PFSK-1 (cell line): ENCODE measurements at regions not wholly inside any gene's neighbourhood (a gene's known extent, or its start where the extent isn't known, plus 50 kb on each side); places are given as distances from the start of the nearest gene placed in this dataset.

Experiments
- FOXP2 ChIP-seq: optimal IDR thresholded peaks from 2 replicates; pipeline ENCODE3; 2011; ENCODE audit warnings: borderline replicate concordance, control low read depth, inconsistent platforms; ENCODE audit not compliant: insufficient read depth; ENCODE audit errors: extremely low read length, extremely low read depth
- POLR2AphosphoS5 ChIP-seq: IDR thresholded peaks from 2 replicates; pipeline ENCODE4 v1.6.1; 2012; ENCODE audit warnings: low read depth, mild to moderate bottlenecking, control low read depth, low read length, moderate library complexity
- SIN3A ChIP-seq: IDR thresholded peaks from 2 replicates; pipeline ENCODE4 v1.6.1; 2012; ENCODE audit warnings: mild to moderate bottlenecking, low read length, moderate library complexity, borderline replicate concordance; ENCODE audit not compliant: insufficient read depth
- TAF1 ChIP-seq: IDR thresholded peaks from 2 replicates; pipeline ENCODE4 v1.6.1; 2012; ENCODE audit warnings: low read length, control low read depth, borderline replicate concordance; ENCODE audit not compliant: insufficient read depth
- TF ChIP-seq, protein P1 (sequence below), 2 experiments: IDR thresholded peaks; 2 replicates each; pipeline versions ENCODE4 v1.6.1 to v1.8.0; 2011 to 2012; ENCODE audit warnings: low read depth in 2 of 2, low read length in 2 of 2, control low read depth in 1 of 2, inconsistent platforms in 1 of 2, mild to moderate bottlenecking in 1 of 2, moderate library complexity in 1 of 2; ENCODE audit not compliant: insufficient read depth in 1 of 2

DNA sequence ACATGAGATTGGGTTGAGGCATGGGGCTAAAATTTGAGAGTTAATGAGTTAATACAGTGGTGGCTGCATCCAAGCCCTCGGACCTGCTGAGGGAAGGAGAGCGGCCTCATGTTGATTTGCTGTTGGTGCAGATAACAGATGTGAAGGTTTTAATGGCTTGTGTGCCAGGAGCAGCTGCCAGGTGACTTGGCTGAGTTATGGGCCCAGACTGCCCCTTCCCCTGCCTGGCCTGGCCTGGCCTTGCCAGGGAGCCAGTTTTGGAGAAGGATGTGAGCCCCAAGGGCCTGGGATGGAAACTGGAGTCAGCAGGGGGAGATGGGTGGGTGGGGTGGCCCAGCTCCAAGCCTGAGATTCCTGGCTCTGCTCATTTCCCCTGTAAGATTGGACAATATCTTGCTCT lies 230.1 kb downstream of the CBLN1 start:
- TF ChIP-seq TAF1 (no peak), POLR2AphosphoS5 (no peak), FOXP2 (no peak), SIN3A (no peak)
- TF ChIP-seq, protein P1, sequence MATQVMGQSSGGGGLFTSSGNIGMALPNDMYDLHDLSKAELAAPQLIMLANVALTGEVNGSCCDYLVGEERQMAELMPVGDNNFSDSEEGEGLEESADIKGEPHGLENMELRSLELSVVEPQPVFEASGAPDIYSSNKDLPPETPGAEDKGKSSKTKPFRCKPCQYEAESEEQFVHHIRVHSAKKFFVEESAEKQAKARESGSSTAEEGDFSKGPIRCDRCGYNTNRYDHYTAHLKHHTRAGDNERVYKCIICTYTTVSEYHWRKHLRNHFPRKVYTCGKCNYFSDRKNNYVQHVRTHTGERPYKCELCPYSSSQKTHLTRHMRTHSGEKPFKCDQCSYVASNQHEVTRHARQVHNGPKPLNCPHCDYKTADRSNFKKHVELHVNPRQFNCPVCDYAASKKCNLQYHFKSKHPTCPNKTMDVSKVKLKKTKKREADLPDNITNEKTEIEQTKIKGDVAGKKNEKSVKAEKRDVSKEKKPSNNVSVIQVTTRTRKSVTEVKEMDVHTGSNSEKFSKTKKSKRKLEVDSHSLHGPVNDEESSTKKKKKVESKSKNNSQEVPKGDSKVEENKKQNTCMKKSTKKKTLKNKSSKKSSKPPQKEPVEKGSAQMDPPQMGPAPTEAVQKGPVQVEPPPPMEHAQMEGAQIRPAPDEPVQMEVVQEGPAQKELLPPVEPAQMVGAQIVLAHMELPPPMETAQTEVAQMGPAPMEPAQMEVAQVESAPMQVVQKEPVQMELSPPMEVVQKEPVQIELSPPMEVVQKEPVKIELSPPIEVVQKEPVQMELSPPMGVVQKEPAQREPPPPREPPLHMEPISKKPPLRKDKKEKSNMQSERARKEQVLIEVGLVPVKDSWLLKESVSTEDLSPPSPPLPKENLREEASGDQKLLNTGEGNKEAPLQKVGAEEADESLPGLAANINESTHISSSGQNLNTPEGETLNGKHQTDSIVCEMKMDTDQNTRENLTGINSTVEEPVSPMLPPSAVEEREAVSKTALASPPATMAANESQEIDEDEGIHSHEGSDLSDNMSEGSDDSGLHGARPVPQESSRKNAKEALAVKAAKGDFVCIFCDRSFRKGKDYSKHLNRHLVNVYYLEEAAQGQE (IDR thresholded peaks at IDR 0.05; ENCODE audit: insufficient read depth in 1 of 2, low read depth in 2 of 2, low read length in 2 of 2), result no peak

DNA sequence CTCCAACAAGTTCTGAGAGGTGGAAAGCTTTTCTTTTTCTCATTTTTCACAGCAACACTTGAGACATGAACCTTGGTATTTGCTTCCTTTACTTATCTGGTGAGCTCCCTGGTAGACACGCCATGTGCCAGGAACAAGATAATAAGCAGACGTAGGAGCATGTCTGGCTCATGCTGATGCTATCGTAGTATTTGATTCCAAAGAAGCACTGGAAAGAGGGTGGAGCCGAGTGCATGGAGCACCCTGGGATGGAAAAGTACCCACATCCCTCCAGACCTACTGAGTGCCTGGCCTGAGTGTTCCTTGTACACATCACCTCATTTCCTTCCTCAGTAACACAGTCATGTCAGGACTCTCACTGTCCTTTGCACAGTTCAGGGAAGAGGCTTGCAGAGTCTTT lies 231.0 kb downstream of the CBLN1 start:
- TF ChIP-seq TAF1, result no peak
- TF ChIP-seq FOXP2, result no peak
- no peak for TF ChIP-seq SIN3A
- TF ChIP-seq, protein P1 (IDR thresholded peaks at IDR 0.05; ENCODE audit: insufficient read depth in 1 of 2, low read depth in 2 of 2, low read length in 2 of 2), result no peak
- TF ChIP-seq POLR2AphosphoS5, result no peak

DNA sequence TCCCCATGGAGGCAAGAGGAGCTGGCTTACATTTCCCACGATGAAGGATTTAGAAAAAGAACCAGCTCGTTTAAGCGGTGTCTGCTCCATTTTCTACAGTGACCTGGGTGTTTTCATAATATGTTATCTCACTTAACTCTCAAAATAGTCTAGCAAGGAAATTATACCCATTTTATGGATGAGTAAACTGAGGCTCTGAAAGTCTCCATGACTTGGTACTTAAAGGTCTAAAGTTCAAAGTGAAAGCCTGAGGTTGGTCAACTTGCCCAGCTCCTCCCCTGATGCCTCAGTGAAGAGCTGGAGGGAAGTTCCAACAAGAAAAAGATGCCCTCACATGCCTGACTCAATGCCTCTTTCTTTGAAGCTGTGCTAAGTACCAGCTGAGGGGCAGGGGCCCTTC lies 232.0 kb downstream of the CBLN1 start:
- TF ChIP-seq FOXP2 (no peak), SIN3A (no peak), POLR2AphosphoS5 (no peak), TAF1 (no peak)
- TF ChIP-seq, protein P1 (IDR thresholded peaks at IDR 0.05; ENCODE audit: insufficient read depth in 1 of 2, low read depth in 2 of 2, low read length in 2 of 2), result no peak

DNA sequence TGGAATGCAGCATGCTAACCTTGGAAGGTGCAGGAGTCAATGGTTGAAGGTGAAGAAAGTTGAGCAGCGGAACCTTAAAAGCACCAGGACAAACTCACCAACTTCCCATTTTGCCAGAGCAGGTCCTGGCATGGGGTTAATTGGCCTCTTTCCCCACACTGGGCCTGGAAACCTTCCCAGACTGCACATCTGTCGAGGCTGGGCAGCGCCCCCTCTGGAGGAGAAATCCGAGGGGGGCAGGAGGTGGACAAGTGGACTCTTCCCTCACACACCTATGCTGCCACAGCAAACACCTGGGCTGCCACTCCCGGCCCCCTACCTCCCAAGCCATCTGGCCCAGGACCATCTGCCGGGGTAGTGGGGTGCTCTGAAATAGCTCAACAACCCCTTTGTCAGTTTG lies 232.4 kb downstream of the CBLN1 start:
- TF ChIP-seq SIN3A (no peak), FOXP2 (no peak)

DNA sequence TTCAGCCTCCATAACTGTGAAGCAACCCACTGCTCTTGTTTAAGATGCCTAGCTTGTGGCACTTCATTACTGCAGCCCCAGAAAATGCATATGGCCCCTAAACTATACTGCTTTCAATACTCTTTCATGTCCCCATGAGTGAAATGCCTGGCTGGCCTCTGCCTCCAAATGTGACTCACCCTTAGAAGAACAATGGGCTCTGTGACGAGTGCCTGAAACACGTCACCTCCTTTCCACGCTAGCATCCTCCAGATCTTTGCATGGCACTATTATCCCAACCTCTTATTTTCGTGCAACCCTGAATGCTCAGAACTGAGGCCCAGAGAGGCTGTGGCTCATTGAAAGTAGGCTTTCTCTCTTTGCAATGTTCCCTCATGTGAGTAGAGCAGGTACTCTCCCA lies 233.1 kb downstream of the CBLN1 start:
- TF ChIP-seq TAF1, result no peak
- TF ChIP-seq, protein P1 (IDR thresholded peaks at IDR 0.05; ENCODE audit: insufficient read depth in 1 of 2, low read depth in 2 of 2, low read length in 2 of 2), result no peak
- no peak for TF ChIP-seq FOXP2
- TF ChIP-seq SIN3A, result no peak
- TF ChIP-seq POLR2AphosphoS5, result no peak
